B cell (primary cell): ENCODE measurements at regions not wholly inside any gene's neighbourhood (a gene's known extent, or its start where the extent isn't known, plus 50 kb on each side); places are given as distances from the start of the nearest gene placed in this dataset.

Experiments used
- ATAC-seq: fragments of 200-7000 bp; cut with Tn5 transposase; one replicate; pipeline ENCODE4 v1.10.0; 2021; ENCODE audit warnings: low read depth, mild to moderate bottlenecking, moderate number of reproducible peaks, moderate library complexity
- CTCF ChIA-PET: fragments of 350-600 bp; sonication (Branson Sonifier 250); formaldehyde crosslinking; loops from one replicate; lab custom pipeline; 2021; ENCODE audit warnings: antibody characterized with exemption, inconsistent platforms; lab: Charles Lee
- POLR2A ChIA-PET: fragments of 350-600 bp; sonication (Branson Sonifier 250); formaldehyde crosslinking; loops from one replicate; lab custom pipeline; 2021; ENCODE audit warnings: antibody characterized with exemption; lab: Charles Lee
- DNase-seq: peaks from one replicate; pipeline ENCODE4 v3.0.0; 2013
- H2AFZ ChIP-seq: 2 replicates; pipeline ENCODE4 v1.6.1; 2012; ENCODE audit warnings: mild to moderate bottlenecking, low read depth, low read length; ENCODE audit not compliant: insufficient read depth, poor library complexity, severe bottlenecking
- H3K27ac ChIP-seq, 2 donors: 1 replicate in 1 of 2; 2 replicates in 1 of 2; pipeline ENCODE4 v1.5.1; 2012 to 2013; ENCODE audit warnings: low read length in 2 of 2, mild to moderate bottlenecking in 2 of 2, moderate library complexity in 1 of 2
- H3K27me3 ChIP-seq, 4 experiments: fragments of 200-600 bp in 1 of 4; sonication (generic) in 1 of 4; replicated peaks in 1 of 4; 1 replicate in 2 of 4; 2 replicates in 2 of 4; pipeline versions ENCODE4 v1.6.1 to v1.7.0; 2013 to 2016; ENCODE audit warnings: low read length in 3 of 4, mild to moderate bottlenecking in 2 of 4, mixed read lengths in 1 of 4, moderate library complexity in 1 of 4; ENCODE audit not compliant: insufficient read depth in 4 of 4, control insufficient read depth in 3 of 4; ENCODE audit errors: control extremely low read depth in 1 of 4
- H3K36me3 ChIP-seq, 2 experiments: replicated peaks in 1 of 2; 1 replicate in 1 of 2; 2 replicates in 1 of 2; pipeline versions ENCODE4 v1.6.1 to v1.7.1; 2013; ENCODE audit warnings: low read length in 1 of 2; ENCODE audit not compliant: insufficient read depth in 2 of 2, control insufficient read depth in 1 of 2; ENCODE audit errors: control extremely low read depth in 1 of 2, extremely low read depth in 1 of 2
- H3K4me1 ChIP-seq, 2 donors: fragments of 200-600 bp in 1 of 2; sonication (generic) in 1 of 2; 1 replicate in 1 of 2; 2 replicates in 1 of 2; pipeline versions ENCODE4 v1.5.1 to v1.6.1; 2013 to 2017; ENCODE audit warnings: low read length in 2 of 2; ENCODE audit not compliant: control insufficient read depth in 2 of 2, insufficient read depth in 2 of 2
- H3K4me2 ChIP-seq: replicated peaks from 2 replicates; pipeline ENCODE3; 2012; ENCODE audit warnings: mild to moderate bottlenecking, low read depth, low read length; ENCODE audit not compliant: poor library complexity, severe bottlenecking
- H3K4me3 ChIP-seq, 5 experiments: fragments of 200-600 bp in 1 of 5; sonication (generic) in 1 of 5; 1 replicate in 3 of 5; 2 replicates in 2 of 5; pipeline versions ENCODE4 v1.5.1 to v1.7.0; 2011 to 2016; ENCODE audit warnings: low read length in 4 of 5, mild to moderate bottlenecking in 4 of 5, low read depth in 2 of 5, control low read depth in 1 of 5, moderate library complexity in 1 of 5; ENCODE audit not compliant: insufficient read depth in 1 of 5; ENCODE audit errors: control extremely low read depth in 1 of 5, extremely low read depth in 1 of 5
- H3K79me2 ChIP-seq: fragments of 200-600 bp; sonication (generic); one replicate; pipeline ENCODE4 v1.6.0; 2016; ENCODE audit warnings: low read length; ENCODE audit not compliant: control insufficient read depth, insufficient read depth
- H3K9ac ChIP-seq: fragments of 200-600 bp; sonication (generic); 2 replicates; pipeline ENCODE4 v1.6.1; 2017; ENCODE audit warnings: mild to moderate bottlenecking, low read length, moderate library complexity
- H3K9me3 ChIP-seq, 3 donors: one replicate each; pipeline versions ENCODE4 v1.6.1 to v1.7.1; 2013; ENCODE audit warnings: low read length in 2 of 3; ENCODE audit not compliant: control insufficient read depth in 2 of 3, insufficient read depth in 1 of 3; ENCODE audit errors: control extremely low read depth in 1 of 3
- H4K20me1 ChIP-seq: 2 replicates; pipeline ENCODE4 v1.6.0; 2012; ENCODE audit warnings: mild to moderate bottlenecking, low read length; ENCODE audit not compliant: insufficient read depth, control insufficient read depth, poor library complexity, severe bottlenecking
- H3K27ac Mint-ChIP-seq: one replicate; pipeline ENCODE4 v1.8.0; 2021; ENCODE audit warnings: mixed read lengths
- H3K27me3 Mint-ChIP-seq: one replicate; pipeline ENCODE4 v1.8.0; 2021; ENCODE audit warnings: mixed read lengths
- H3K4me1 Mint-ChIP-seq: one replicate; pipeline ENCODE4 v1.8.0; 2021; ENCODE audit warnings: mixed read lengths
- H3K4me3 Mint-ChIP-seq: one replicate; pipeline ENCODE4 v1.8.0; 2021; ENCODE audit warnings: mixed read lengths
- H3K9me3 Mint-ChIP-seq: one replicate; pipeline ENCODE4 v1.8.0; 2022; ENCODE audit warnings: mixed read lengths; ENCODE audit not compliant: insufficient read depth
- CTCF ChIP-seq: fragments of 200-600 bp; IDR thresholded peaks from one replicate; pipeline ENCODE4 v1.8.0; 2022; ENCODE audit warnings: antibody characterized with exemption, mild to moderate bottlenecking
- EZH2 ChIP-seq: IDR thresholded peaks from 2 replicates; pipeline ENCODE4 v1.6.1; 2012; ENCODE audit warnings: borderline replicate concordance, low read depth, mild to moderate bottlenecking, moderate library complexity, low read length; ENCODE audit not compliant: insufficient read depth, poor library complexity, severe bottlenecking
- WGBS: methylation state at CpG from one replicate; pipeline ENCODE4 v1.1.5; 2013; ENCODE audit warnings: missing lambda C conversion rate; ENCODE audit not compliant: insufficient coverage; 5-methylcytosine and 5-hydroxymethylcytosine counted together
- intact Hi-C: fragments of 100-400 bp; cut with micrococcal nuclease; formaldehyde crosslinking; loops from one replicate; pipeline ENCODE4 v1.10.0; 2022

GRCh38 chr1:67893126-67893495 is 59.8 kb upstream of the GNG12 start:
- no peaks in the 10 kb centered on the region for H4K20me1 ChIP-seq
- TF ChIP-seq EZH2 (no peak), CTCF (no peak)
- no peak overlapping the region for H3K9ac ChIP-seq
- ChIA-PET POLR2A (no interaction called here), CTCF (interaction anchor here (0.6 kb wide), 1 partner anchor 11 kb away, joined by 3 read pairs; no protein-coding TSS in a partner anchor)
- intact Hi-C loops, result no loop called here
- peaks cover 10% of the 10 kb centered on the region for H3K27me3 Mint-ChIP-seq
- H3K4me1 Mint-ChIP-seq, result no peaks in the 10 kb centered on the region
- ATAC-seq (no peak), DNase-seq (no peak)
- H3K27ac Mint-ChIP-seq, result no peak overlapping the region
- no peaks in the 10 kb centered on the region for H3K36me3 ChIP-seq
- H3K9me3 Mint-ChIP-seq, result no peaks in the 10 kb centered on the region
- H3K4me3 ChIP-seq, result no peak overlapping the region
- no peak overlapping the region for H2AFZ ChIP-seq
- peaks cover 0 to 3% (median 0%) of the 10 kb centered on the region in 4 experiments for H3K27me3 ChIP-seq
- H3K27ac ChIP-seq, result no peak overlapping the region
- H3K9me3 ChIP-seq, result no peaks in the 10 kb centered on the region
- no peak overlapping the region for H3K4me3 Mint-ChIP-seq
- H3K4me2 ChIP-seq, result no peak overlapping the region
- H3K4me1 ChIP-seq, result no peaks in the 10 kb centered on the region
- no CpG with 5 or more reads among the region's 3 CpGs for WGBS
- no peaks in the 10 kb centered on the region for H3K79me2 ChIP-seq

GRCh38 chr1:67892476-67893125 is 59.3 kb upstream of the GNG12 start:
- H3K27me3 Mint-ChIP-seq, result peaks cover 7% of the 10 kb centered on the region
- H2AFZ ChIP-seq, result no peak overlapping the region

More at GRCh38 chr1:67892476-67893125, 59.3 kb upstream of the GNG12 start:
- Histone ChIP-seq H4K20me1 (no peaks in the 10 kb centered on the region), H3K4me1 (no peaks in the 10 kb centered on the region), H3K79me2 (no peaks in the 10 kb centered on the region), H3K27ac (no peak overlapping the region), H3K27me3 (peaks cover 0 to 3% (median 0%) of the 10 kb centered on the region in 4 experiments), H3K4me3 (no peak overlapping the region), H3K9ac (no peak overlapping the region), H3K9me3 (no peaks in the 10 kb centered on the region), H3K4me2 (no peak overlapping the region), H3K36me3 (no peaks in the 10 kb centered on the region)
- no peak overlapping the region for H3K27ac Mint-ChIP-seq
- TF ChIP-seq EZH2 (no peak), CTCF (no peak)
- no peaks in the 10 kb centered on the region for H3K9me3 Mint-ChIP-seq
- POLR2A ChIA-PET, result no interaction called here
- CTCF ChIA-PET, result no interaction called here
- no peak overlapping the region for H3K4me3 Mint-ChIP-seq
- no peaks in the 10 kb centered on the region for H3K4me1 Mint-ChIP-seq
- no peak for DNase-seq
- intact Hi-C loops, result no loop called here
- WGBS, result 58% methylated on average over 2 of the region's 3 CpGs
- no peak for ATAC-seq
